UCSD-AML1 (cell line): ENCODE measurements at regions not wholly inside any gene's neighbourhood (a gene's known extent, or its start where the extent isn't known, plus 50 kb on each side); places are given as distances from the start of the nearest gene placed in this dataset.

Experiments used
- DNase-seq: peaks from one replicate; lab custom pipeline; 2025; ENCODE audit not compliant: unreplicated experiment; lab: John Stamatoyannopoulos, UW

DNA sequence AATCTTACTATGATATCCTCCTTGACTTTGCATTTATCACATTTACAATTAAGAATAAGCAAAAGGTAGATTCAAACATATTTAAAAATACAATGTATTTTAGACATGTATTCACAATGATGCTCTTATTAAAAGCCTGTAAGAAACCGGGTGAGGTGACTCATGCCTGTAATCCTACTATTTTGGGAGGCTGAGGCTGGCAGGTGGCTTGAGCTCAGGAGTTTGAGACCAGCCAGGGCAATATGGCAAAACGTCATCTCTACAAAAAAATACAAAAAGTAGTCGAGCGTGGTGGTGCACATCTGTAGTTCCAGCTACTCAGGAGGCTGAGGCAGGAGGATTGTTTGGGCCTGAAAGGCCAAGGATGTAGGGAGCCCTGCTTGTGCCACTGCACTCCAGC, 618.4 kb downstream of the CDH18 start:
- DNase-seq, result no peak

- DNase-seq, result no peak
Measured at GRCh38 chr5:19370655-19371386, 617.2 kb downstream of the CDH18 start.

- DNase-seq, result no peak
Measured at GRCh38 chr5:19388391-19388790, 599.6 kb downstream of the CDH18 start.

DNA sequence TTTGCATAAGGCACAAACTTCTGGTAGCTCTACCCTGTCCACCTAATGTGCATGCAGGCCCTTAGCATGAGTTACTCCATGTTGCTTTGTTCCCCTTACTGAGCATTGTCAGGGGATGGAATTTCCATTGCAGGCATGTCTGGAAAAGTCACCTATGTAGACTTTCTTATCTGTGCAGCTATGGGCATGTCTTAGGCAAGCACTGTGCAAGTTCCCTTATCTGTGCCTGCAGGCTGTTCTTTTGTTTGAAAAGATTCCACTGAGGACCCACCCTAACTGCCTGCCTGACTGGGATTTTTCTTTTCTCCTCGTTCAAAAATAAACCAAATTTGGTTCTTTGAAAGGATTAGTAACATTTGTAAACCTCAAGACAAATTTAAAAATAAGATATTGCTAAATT, 587.0 kb downstream of the CDH18 start:
- no peak for DNase-seq

DNA sequence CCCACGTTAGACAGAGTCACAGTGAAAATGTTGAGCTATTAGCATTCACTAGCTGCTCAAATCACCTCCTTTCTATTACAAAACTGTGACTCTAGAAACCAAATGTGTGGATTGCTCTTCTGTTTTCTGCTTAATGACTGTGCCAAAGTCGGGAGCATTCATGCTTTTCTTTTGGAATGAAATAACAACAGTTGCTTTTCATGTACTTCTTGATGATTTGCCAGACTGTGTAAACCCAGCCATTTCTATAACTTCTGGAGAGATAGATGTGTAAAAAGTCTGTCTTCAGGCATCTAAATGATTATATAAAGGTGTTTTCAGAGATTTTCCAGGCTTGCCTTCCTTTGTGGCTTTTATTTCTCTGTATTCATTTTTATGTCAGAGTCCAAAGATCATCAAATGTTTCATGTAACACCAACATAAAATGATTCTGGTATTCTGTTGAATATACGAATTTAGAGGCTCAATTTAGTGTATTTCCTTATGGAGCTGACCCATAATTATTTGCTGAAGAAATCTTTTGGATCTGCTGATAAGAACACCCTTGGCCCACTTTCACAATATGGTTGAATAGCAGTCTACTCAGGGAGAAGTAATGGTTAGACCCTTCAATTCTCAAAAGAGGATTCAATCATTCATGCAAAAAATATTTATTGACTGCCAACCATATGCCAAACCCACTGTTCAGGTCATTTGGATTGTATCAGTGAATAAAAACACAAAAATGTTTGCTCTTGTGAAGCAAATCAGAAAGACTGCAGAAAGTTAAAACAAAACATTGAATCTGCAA, 581.2 kb downstream of the CDH18 start:
- no peak for DNase-seq

GRCh38 chr5:19408149-19408548, 579.9 kb downstream of the CDH18 start:
- no peak for DNase-seq

GRCh38 chr5:19411936-19412335, 576.1 kb downstream of the CDH18 start:
- no peak for DNase-seq
